ENCODE measurements at regions not wholly inside any gene's neighbourhood (a gene's known extent, or its start where the extent isn't known, plus 50 kb on each side); places are given as distances from the start of the nearest gene placed in this dataset.

GRCh38 chr2:43055985-43056384 lies 170.4 kb downstream of the ZFP36L2 start:
- H3K4me3 Mint-ChIP-seq = no peak overlapping the region
- H3K27ac Mint-ChIP-seq = no peak overlapping the region
- peaks cover 29% of the 10 kb centered on the region for H3K27me3 Mint-ChIP-seq
- peaks cover 43% of the 10 kb centered on the region for H3K4me1 Mint-ChIP-seq
- H3K36me3 Mint-ChIP-seq (ENCODE audit: low read depth) = peaks cover 1% of the 10 kb centered on the region
- H3K9me3 Mint-ChIP-seq = no peaks in the 10 kb centered on the region
- POLR2A ChIA-PET = no interaction called here
- CTCF ChIA-PET = interaction anchor here (1.5 to 2.0 kb wide), 2 partner anchors 9 to 50 kb away, joined by 3 to 6 read pairs; no protein-coding TSS in a partner anchor
- no peak for DNase-seq

DNA sequence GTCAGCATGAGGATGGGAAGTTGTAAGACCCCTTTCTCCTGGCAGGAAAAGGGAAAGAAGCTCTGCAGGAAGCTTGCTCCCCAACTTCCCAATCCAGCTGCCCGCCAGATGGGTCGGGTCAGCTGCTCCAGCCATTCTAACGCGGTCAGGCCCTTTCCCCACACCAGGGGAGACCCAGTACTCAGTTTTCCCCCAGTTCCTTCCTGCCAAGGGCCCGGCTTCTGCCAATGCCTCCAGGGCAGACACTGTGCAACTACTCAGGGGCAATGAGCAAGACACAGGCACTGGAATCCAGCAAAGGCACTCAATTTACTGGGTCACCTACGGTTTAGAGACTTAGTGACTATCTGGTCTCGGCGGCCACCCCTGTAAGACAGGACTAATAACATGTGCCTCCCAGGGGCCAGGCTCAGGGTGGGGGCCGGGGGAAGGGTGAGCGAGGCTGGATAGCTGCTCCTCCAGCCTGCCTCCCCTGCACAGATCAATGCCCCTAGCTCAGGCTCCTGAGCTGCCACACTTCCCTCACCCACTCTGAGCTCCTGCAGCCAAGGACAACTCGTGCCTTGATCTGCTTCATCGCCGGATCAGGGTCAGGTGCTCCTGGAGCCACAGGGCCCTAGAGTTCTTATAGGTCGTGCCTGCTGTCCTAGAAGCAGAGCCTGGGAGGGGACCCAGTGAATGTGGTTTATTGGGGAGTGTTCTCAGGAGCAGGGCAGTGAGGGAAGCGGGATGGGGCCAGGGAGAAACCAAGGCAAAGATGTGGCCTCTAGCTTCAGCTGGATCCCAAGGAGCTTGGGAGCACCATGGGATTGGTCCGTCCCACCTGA lies 171.1 kb downstream of the ZFP36L2 start:
- Mint-ChIP-seq H3K36me3 (ENCODE audit: low read depth) (no peaks in the 10 kb centered on the region), H3K27me3 (peaks cover 29% of the 10 kb centered on the region), H3K9me3 (no peaks in the 10 kb centered on the region), H3K4me1 (peaks cover 44% of the 10 kb centered on the region), H3K4me3 (no peak overlapping the region), H3K27ac (no peak overlapping the region)
- DNase-seq = no peak
- POLR2A ChIA-PET = no interaction called here
- CTCF ChIA-PET = interaction anchor here (1.5 to 2.0 kb wide), 2 partner anchors 8 to 50 kb away, joined by 3 to 6 read pairs; no protein-coding TSS in a partner anchor

DNA sequence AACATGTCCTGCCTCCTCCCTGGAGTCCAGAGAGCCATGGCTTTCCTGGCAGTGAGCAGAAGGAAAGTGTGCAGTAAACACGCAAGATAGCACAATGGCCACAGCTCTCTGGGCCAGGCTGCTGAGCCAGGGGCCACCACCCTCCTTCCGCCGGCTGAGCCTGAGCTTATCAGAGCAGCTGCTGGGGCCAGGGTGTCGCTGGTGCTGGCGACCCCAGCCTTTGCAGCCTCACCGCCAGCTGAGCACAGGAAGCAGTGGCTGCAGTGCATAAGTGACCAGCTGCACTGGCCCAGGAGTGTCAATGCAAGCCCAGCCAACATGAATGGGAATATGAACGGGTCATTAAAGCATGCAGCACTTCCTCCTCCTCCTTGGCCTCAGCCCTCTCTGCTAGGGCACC lies 172.0 kb downstream of the ZFP36L2 start:
- Mint-ChIP-seq H3K9me3 (no peaks in the 10 kb centered on the region), H3K4me1 (peaks cover 37% of the 10 kb centered on the region), H3K27me3 (peaks cover 29% of the 10 kb centered on the region), H3K4me3 (no peak overlapping the region), H3K27ac (no peak overlapping the region), H3K36me3 (ENCODE audit: low read depth) (no peaks in the 10 kb centered on the region)
- ChIA-PET POLR2A (no interaction called here), CTCF (no interaction called here)
- no peak for DNase-seq

DNA sequence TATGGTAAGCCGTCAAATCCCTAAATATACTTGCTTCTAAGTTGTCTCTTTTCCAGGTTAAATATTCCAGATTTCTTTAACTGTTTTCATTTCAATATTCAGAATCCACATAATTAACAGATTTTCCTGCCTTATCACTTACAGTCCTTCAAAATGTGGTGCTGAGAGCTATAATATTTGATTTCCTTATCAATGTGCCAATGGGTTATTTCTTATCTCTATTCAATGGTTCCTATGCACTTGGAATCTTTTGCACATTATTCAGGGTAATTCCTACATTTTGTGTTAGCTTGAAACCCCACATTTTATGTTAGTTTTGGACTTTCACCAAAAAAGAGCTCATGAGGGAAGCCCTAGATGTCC lies 173.5 kb downstream of the ZFP36L2 start:
- no peak overlapping the region for H3K4me3 Mint-ChIP-seq
- H3K9me3 Mint-ChIP-seq = no peaks in the 10 kb centered on the region
- ChIA-PET POLR2A (no interaction called here), CTCF (no interaction called here)
- no peak for DNase-seq
- no peaks in the 10 kb centered on the region for H3K36me3 Mint-ChIP-seq (ENCODE audit: low read depth)
- peaks cover 28% of the 10 kb centered on the region for H3K4me1 Mint-ChIP-seq
- H3K27me3 Mint-ChIP-seq = peaks cover 29% of the 10 kb centered on the region
- H3K27ac Mint-ChIP-seq = no peak overlapping the region

DNA sequence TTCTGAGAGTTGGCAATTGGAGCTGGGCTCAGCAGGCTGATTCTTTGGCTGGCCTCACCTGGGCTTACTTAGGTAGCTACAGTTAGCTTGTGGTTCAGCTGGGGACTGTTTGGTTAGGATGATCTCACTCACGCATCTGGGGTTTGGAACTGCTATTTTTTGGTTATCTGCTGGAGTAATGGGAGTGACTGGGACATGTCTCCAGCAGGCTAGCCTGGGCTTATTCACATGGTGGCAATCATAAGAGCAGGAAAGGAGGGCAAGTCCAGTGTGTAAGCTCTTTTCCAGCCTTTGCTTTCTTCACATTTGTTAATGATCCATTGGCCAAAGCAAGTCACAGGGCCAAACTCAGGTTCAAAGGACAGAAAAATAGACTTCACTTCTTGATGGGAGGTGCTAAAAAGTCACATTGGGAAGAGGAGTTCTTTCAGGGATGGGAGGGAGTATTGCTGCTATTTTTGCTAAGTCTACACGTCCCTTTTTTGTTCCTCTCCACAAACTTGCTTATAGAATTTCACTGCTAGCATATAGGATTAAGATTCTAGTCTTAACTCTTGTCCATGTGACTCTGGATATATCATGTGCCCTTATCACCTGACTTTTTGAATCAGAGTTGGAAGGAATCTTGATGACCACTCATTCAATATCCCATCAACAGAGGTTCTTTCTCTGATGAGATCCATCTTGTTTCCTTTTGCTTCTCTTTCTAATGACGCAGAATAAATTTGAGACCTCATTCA lies 174.0 kb downstream of the ZFP36L2 start:
- Mint-ChIP-seq H3K27ac (no peak overlapping the region), H3K36me3 (ENCODE audit: low read depth) (no peaks in the 10 kb centered on the region), H3K27me3 (peaks cover 30% of the 10 kb centered on the region), H3K4me3 (no peak overlapping the region), H3K4me1 (peaks cover 30% of the 10 kb centered on the region), H3K9me3 (no peaks in the 10 kb centered on the region)
- CTCF ChIA-PET = no interaction called here
- POLR2A ChIA-PET = no interaction called here
- DNase-seq = no peak

DNA sequence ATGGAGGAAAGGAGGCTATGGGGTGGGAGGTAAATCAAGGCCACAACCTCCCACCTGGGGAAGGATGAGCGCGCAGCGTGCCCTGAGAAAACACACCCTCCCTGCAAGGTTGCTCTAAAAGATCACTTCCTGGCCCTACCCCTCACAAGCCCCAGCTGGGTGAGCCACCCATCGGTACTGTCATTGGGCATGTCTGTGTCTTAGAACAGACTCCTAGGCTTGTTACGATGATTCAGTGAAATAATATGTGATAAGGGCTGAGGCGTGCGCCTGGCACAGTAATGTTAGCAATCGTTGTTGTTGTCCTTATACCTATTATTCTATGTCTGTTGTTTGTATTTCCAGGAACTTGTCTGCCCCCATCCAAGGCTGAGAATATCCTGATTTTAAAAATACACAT lies 175.1 kb downstream of the ZFP36L2 start:
- Mint-ChIP-seq H3K36me3 (ENCODE audit: low read depth) (no peaks in the 10 kb centered on the region), H3K27me3 (peaks cover 30% of the 10 kb centered on the region), H3K9me3 (no peaks in the 10 kb centered on the region), H3K4me1 (peaks cover 38% of the 10 kb centered on the region), H3K27ac (no peak overlapping the region), H3K4me3 (no peak overlapping the region)
- POLR2A ChIA-PET = interaction anchor here (1.2 kb wide), 1 partner anchor 8 kb away, joined by 5 read pairs; no protein-coding TSS in a partner anchor
- CTCF ChIA-PET = interaction anchor here (0.6 kb wide), 1 partner anchor 266 kb away, joined by 5 read pairs; no protein-coding TSS in a partner anchor
- DNase-seq = peak; percentile 26

DNA sequence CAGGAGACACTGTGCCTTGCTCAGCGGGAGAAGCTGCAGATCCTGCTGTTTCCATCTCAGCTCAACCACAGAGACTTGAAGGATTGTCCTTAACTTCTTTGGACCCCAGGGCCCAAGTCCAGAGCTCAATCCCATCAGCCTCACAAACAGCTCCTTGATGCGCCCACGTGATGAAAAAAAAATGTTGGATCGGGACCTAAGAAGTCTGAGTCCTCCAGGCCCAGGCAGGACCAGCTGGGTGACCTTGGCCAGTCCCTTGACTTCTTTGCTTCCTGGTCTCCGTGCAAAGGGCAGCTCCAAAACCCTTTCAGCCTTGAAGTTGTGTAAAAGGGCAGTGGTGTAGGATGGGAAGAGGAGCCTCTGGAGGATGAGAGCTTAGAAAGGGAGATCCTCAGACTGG lies 175.5 kb downstream of the ZFP36L2 start:
- Mint-ChIP-seq H3K4me3 (no peak overlapping the region), H3K36me3 (ENCODE audit: low read depth) (no peaks in the 10 kb centered on the region), H3K9me3 (no peaks in the 10 kb centered on the region), H3K27me3 (peaks cover 29% of the 10 kb centered on the region), H3K27ac (no peak overlapping the region), H3K4me1 (peaks cover 42% of the 10 kb centered on the region)
- CTCF ChIA-PET = interaction anchor here (0.6 to 0.7 kb wide), 2 partner anchors 78 to 267 kb away, joined by 3 to 5 read pairs; no protein-coding TSS in a partner anchor
- no peak for DNase-seq
- POLR2A ChIA-PET = interaction anchor here (1.2 kb wide), 1 partner anchor 9 kb away, joined by 5 read pairs; no protein-coding TSS in a partner anchor

DNA sequence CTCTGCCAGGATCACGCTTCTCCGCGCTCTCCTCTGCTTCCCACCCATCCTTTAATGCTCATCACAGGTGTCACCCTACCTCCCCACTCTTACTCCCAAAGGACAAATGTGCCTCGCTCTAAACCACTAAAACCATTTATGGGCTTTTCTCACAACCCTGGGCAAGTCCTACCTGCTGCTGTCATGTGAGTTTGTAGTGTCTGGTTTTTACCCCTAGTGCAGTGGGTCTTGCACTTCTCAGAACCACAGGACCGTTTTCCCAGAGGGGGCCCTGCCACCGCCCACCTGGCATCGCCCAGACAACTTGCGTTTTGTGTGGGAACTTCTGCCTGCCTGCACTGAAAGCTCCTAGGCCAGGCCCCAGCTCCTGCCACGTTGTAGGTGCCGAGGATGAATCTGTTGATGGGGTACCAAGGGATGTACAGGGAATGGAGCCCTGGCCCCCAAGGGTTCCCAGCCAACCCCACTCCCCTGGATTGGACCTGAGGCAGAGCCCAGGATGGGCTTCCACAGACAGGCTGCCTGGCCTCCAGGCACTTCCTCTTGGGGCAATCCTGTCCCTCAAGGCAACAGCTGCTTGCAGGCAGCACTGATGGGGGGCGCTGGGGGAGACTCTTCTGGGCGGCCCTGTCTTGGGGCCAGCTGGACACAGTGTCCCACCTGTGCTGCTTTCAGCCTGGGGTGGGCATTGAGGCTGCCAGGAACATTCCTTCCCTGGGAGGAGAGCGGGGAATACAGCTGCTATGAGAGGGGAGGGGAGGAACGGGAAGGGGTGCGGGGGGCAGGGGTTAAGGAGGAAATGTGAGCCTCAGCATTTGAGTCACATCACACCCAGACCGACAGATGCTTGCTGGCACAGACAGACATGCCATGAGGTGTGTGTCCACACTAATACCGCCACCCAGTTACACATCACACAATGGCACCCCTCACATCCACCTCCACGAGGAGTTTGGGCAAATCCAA lies 176.3 kb downstream of the ZFP36L2 start:
- Mint-ChIP-seq H3K36me3 (ENCODE audit: low read depth) (no peaks in the 10 kb centered on the region), H3K27ac (no peak overlapping the region), H3K4me3 (no peak overlapping the region), H3K9me3 (no peaks in the 10 kb centered on the region), H3K4me1 (peaks cover 42% of the 10 kb centered on the region), H3K27me3 (peaks cover 23% of the 10 kb centered on the region)
- no peak for DNase-seq
- ChIA-PET CTCF (interaction anchor here (0.7 kb wide), 1 partner anchor 79 kb away, joined by 3 read pairs; no protein-coding TSS in a partner anchor), POLR2A (interaction anchor here (1.2 kb wide), 1 partner anchor 10 kb away, joined by 5 read pairs; no protein-coding TSS in a partner anchor)

DNA sequence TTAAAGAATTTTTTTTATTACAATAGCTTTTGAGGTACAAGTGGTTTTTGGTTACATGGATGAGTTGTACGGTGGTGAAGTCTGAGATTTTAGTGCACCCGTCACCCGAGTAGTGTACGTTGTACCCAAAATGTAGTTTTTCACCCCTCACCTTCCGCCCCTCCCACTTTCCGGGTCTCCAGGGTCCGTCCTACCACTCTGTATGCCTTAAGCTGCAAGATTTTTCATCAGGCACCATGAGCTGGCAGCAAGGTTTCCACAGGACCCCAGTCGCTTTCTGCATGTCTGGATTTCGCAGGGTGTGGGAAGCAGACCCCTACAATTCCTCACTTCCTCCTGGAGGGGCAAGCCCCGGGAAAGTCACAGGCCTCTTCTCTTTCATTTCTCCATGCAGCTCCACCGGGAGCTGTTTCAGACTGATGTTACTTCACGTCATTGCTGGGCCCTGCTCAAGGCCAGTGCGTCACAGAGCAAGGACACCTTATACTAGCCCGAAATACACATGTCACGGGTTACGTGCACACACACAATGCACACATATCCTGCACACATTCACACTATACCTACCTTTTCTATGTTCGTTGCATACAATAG lies 179.1 kb downstream of the ZFP36L2 start:
- no peak for DNase-seq
- H3K36me3 Mint-ChIP-seq (ENCODE audit: low read depth) = no peaks in the 10 kb centered on the region
- peaks cover 7% of the 10 kb centered on the region for H3K27me3 Mint-ChIP-seq
- H3K9me3 Mint-ChIP-seq = no peaks in the 10 kb centered on the region
- no peak overlapping the region for H3K4me3 Mint-ChIP-seq
- H3K27ac Mint-ChIP-seq = no peak overlapping the region
- CTCF ChIA-PET = interaction anchor here (0.6 to 1.6 kb wide), 2 partner anchors 8 to 10 kb away, joined by 3 to 6 read pairs; no protein-coding TSS in a partner anchor
- peaks cover 38% of the 10 kb centered on the region for H3K4me1 Mint-ChIP-seq
- POLR2A ChIA-PET = no interaction called here

DNA sequence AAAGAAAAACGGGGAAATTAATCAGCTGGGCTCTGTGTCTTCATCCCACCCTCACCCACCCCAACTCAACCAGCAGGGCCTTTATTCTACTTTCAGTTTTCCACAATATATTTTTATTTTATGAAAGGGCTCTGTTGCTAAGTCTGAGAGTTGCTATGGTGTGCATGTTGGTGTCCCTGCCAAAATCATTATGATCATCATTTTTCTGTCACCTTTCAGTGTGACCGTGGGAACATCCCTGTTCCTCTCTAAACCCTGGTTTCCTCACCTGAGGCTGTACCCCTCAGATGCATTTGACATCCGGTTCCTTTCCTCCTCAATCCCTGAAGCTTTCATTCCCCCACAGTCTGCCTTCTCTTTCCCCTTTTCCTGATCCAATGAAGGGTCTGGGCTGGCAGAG lies 180.5 kb downstream of the ZFP36L2 start:
- no peaks in the 10 kb centered on the region for H3K9me3 Mint-ChIP-seq
- no peak for DNase-seq
- ChIA-PET CTCF (interaction anchor here (0.7 kb wide), 1 partner anchor 19 kb away, joined by 3 read pairs; no protein-coding TSS in a partner anchor), POLR2A (no interaction called here)
- no peak overlapping the region for H3K4me3 Mint-ChIP-seq
- peaks cover 4% of the 10 kb centered on the region for H3K27me3 Mint-ChIP-seq
- H3K36me3 Mint-ChIP-seq (ENCODE audit: low read depth) = no peaks in the 10 kb centered on the region
- no peak overlapping the region for H3K27ac Mint-ChIP-seq
- H3K4me1 Mint-ChIP-seq = peaks cover 25% of the 10 kb centered on the region

DNA sequence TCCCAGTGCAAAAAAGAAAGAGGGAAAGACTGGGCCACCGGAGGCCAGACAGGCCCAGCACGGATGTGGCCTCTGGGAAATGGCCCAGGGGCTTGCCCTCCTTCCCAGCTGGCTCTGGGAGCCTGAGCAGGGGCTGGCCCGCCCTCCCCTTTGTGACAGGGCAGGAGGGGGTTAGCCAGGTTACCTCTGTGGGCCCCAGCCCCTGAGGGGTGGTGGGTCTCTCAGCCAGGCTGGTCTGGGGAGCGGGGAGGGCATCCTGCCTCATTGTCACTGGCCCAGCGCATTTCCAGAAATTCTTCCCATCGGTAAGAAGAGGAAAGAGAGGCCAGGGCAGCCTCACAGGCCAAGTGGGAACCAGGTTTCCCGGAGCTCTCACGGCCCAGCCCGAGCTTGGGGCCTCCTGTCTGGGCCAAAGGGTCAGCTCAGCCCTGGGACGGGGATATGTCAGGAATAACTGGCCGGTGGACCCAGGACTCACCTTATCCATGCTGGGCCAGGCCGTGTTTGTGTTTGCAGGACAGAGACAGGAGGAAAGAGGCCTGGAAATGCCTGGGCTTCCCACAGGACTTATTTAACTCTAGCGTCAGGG lies 182.2 kb downstream of the ZFP36L2 start:
- Mint-ChIP-seq H3K27me3 (peaks cover 4% of the 10 kb centered on the region), H3K36me3 (ENCODE audit: low read depth) (no peaks in the 10 kb centered on the region), H3K9me3 (no peaks in the 10 kb centered on the region), H3K4me1 (peaks cover 18% of the 10 kb centered on the region), H3K4me3 (no peak overlapping the region), H3K27ac (no peak overlapping the region)
- POLR2A ChIA-PET = no interaction called here
- CTCF ChIA-PET = no interaction called here
- no peak for DNase-seq

DNA sequence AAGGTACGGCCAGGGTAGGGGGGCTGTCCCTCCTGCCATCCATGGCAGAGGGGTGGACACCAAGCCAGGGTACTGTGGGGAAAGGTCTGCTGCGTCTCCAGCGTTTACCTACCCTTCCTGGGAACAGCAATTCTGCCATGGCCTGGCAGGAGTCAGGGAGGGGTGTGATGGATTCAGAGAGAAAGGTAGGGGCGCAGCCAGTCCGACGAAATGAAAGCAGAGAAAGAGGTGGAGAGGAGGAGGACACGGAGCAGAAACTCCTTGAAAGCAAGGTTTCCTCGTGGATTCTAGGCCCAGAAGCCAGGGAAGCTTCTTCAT lies 182.9 kb downstream of the ZFP36L2 start:
- Mint-ChIP-seq H3K27me3 (peaks cover 4% of the 10 kb centered on the region), H3K4me1 (peaks cover 16% of the 10 kb centered on the region), H3K36me3 (ENCODE audit: low read depth) (no peaks in the 10 kb centered on the region), H3K4me3 (no peak overlapping the region), H3K27ac (no peak overlapping the region), H3K9me3 (no peaks in the 10 kb centered on the region)
- ChIA-PET POLR2A (no interaction called here), CTCF (no interaction called here)
- DNase-seq = no peak
